GM21423 (cell line): ENCODE measurements at regions not wholly inside any gene's neighbourhood (a gene's known extent, or its start where the extent isn't known, plus 50 kb on each side); places are given as distances from the start of the nearest gene placed in this dataset.

ENCODE experiments used
- ATAC-seq: cut with Tn5 transposase; IDR thresholded peaks from one replicate; pipeline ENCODE4 v1.9.1; 2021; ENCODE audit warnings: mild to moderate bottlenecking, moderate library complexity; ENCODE audit not compliant: unreplicated experiment

- ATAC-seq, result no peak
Measured at GRCh38 chrX:51798701-51799100, 55.5 kb downstream of the GSPT2 start.

GRCh38 chrX:51802917-51803688, 59.9 kb downstream of the GSPT2 start:
- ATAC-seq, result peak; percentile 94

GRCh38 chrX:51803833-51804232, 60.6 kb downstream of the GSPT2 start:
- ATAC-seq, result no peak

GRCh38 chrX:51804741-51805140, 61.5 kb downstream of the GSPT2 start:
- ATAC-seq, result no peak

- no peak for ATAC-seq
Measured at GRCh38 chrX:51813886-51814460, 70.7 kb downstream of the GSPT2 start.

GRCh38 chrX:51824061-51824460, 69.4 kb upstream of the MAGED1 start:
- no peak for ATAC-seq

- ATAC-seq, result no peak
Measured at GRCh38 chrX:51825436-51825835, 68.0 kb upstream of the MAGED1 start.

GRCh38 chrX:51834076-51834475, 59.3 kb upstream of the MAGED1 start:
- no peak for ATAC-seq

- ATAC-seq, result no peak
Measured at GRCh38 chrX:51836823-51837222, 56.6 kb upstream of the MAGED1 start.

GRCh38 chrX:51837451-51837850, 56.0 kb upstream of the MAGED1 start:
- ATAC-seq, result no peak

GRCh38 chrX:51837921-51838320, 55.5 kb upstream of the MAGED1 start:
- ATAC-seq, result no peak
